Neural progenitor cell (in vitro differentiated cells): ENCODE measurements at regions not wholly inside any gene's neighbourhood (a gene's known extent, or its start where the extent isn't known, plus 50 kb on each side); places are given as distances from the start of the nearest gene placed in this dataset.

Experiments used
- EZH2 ChIP-seq: fragments of 200-600 bp; sonication (generic); IDR thresholded peaks from 2 replicates; pipeline ENCODE4 v1.6.1; 2017; ENCODE audit warnings: antibody characterized with exemption, mild to moderate bottlenecking, moderate library complexity
- EZH2phosphoT487 ChIP-seq: fragments of 200-600 bp; sonication (generic); IDR thresholded peaks from 2 replicates; pipeline ENCODE4 v1.6.1; 2017; ENCODE audit warnings: antibody characterized with exemption
- TF ChIP-seq, protein P1 (sequence below): fragments of 200-600 bp; sonication (generic); IDR thresholded peaks from 2 replicates; pipeline ENCODE4 v1.5.1; 2017; ENCODE audit warnings: antibody characterized with exemption, mild to moderate bottlenecking

DNA sequence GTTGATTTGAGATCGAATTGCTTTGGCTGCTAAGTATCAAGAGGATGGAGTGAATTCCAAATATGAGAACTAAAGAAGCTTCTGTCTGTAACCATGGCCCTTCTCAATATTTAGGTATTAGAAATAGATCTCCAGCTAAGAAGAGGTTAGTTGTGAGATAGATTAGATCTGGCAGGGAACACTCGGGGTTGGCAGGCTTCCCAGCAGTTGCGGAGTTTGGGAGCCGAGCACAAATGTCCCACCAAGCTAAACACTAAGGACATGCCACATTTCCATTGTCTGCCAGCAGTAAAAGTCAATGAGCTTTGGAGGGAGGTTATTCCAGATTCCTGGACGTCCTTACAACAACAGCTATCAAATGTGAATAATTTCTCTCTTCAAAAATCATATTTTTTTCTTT, 85.8 kb downstream of the TAF11L14 start:
- TF ChIP-seq, protein P1, sequence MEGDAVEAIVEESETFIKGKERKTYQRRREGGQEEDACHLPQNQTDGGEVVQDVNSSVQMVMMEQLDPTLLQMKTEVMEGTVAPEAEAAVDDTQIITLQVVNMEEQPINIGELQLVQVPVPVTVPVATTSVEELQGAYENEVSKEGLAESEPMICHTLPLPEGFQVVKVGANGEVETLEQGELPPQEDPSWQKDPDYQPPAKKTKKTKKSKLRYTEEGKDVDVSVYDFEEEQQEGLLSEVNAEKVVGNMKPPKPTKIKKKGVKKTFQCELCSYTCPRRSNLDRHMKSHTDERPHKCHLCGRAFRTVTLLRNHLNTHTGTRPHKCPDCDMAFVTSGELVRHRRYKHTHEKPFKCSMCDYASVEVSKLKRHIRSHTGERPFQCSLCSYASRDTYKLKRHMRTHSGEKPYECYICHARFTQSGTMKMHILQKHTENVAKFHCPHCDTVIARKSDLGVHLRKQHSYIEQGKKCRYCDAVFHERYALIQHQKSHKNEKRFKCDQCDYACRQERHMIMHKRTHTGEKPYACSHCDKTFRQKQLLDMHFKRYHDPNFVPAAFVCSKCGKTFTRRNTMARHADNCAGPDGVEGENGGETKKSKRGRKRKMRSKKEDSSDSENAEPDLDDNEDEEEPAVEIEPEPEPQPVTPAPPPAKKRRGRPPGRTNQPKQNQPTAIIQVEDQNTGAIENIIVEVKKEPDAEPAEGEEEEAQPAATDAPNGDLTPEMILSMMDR = no peak
- no peak for TF ChIP-seq EZH2
- no peak for TF ChIP-seq EZH2phosphoT487
